OCI-LY7 (cell line): ENCODE measurements at regions not wholly inside any gene's neighbourhood (a gene's known extent, or its start where the extent isn't known, plus 50 kb on each side); places are given as distances from the start of the nearest gene placed in this dataset.

Experiments used
- CTCF ChIP-seq: fragments of 200-600 bp; sonication (generic); conservative IDR thresholded peaks from 2 replicates; pipeline ENCODE4 v1.5.1; 2014; ENCODE audit warnings: mild to moderate bottlenecking, antibody characterized with exemption, low read length, moderate library complexity, mixed read lengths
- EZH2phosphoT487 ChIP-seq: fragments of 200-600 bp; sonication (generic); IDR thresholded peaks from 2 replicates; pipeline ENCODE4 v1.6.1; 2018; ENCODE audit warnings: low read depth, borderline replicate concordance, mild to moderate bottlenecking, mixed run types, antibody characterized with exemption, low read length, moderate library complexity, mixed read lengths

GRCh38 chr12:19065871-19066270 is 63.7 kb upstream of the PLEKHA5 start:
- no peak for TF ChIP-seq CTCF
- no peak for TF ChIP-seq EZH2phosphoT487
